GM15510 (cell line): ENCODE measurements at regions not wholly inside any gene's neighbourhood (a gene's known extent, or its start where the extent isn't known, plus 50 kb on each side); places are given as distances from the start of the nearest gene placed in this dataset.

Experiments
- POLR2A ChIP-seq: IDR thresholded peaks from 3 replicates; pipeline ENCODE4 v1.6.1; 2011; ENCODE audit warnings: borderline replicate concordance; ENCODE audit not compliant: insufficient read length; ENCODE audit errors: extremely low read depth

DNA sequence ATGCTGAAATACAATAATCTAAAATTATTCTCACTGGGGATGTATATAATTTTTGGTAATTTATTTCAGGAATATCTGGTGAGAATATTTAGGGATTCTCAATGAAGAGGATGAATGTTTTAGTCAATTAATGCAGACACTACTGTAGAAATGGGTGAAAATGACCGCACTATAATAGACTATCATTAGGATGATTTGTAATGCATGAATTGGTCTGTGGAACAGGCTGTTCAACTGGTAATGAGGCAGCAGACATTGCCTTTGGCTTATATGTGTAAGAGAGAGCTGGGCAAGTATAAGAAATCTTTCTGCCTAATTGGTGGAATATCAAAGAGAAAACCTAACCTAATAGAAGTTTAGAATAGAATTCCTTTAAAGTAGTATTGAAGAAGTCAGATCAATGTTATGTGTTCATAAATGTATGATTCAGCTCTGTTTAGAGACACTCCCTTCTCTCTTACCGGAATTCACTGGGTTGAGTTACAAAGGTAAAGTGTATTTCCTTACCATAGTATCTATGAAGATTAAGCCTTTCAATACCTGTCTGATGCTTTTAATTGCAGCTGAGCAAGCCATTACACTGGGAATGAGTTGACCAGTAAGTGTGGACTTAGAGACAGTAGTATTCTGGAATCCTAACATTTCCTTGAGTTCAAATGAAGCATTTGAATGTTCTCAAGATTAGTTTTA lies 274.5 kb downstream of the S1PR1 start:
- no peak for TF ChIP-seq POLR2A

GRCh38 chr1:101520302-101520701 lies 283.5 kb downstream of the S1PR1 start:
- TF ChIP-seq POLR2A: no peak

DNA sequence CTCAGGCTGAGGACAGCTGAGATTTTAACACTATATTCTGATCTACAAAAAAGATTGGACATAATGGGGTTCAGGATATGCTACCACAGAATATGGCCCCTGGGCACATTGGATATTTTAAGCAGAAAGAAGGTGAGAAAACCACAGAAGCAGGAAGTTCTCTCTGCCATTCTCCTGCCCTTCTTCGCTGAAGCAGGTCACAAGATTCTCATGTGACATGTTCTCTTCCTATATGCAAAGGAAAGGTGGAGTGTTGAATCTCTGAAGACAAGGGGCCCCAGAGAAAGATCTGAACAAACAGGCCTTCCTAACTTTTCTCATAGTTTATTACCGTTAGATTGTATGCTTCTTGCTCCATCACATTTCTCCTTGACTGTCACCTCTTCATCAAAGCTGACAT lies 285.7 kb downstream of the S1PR1 start:
- TF ChIP-seq POLR2A: no peak

DNA sequence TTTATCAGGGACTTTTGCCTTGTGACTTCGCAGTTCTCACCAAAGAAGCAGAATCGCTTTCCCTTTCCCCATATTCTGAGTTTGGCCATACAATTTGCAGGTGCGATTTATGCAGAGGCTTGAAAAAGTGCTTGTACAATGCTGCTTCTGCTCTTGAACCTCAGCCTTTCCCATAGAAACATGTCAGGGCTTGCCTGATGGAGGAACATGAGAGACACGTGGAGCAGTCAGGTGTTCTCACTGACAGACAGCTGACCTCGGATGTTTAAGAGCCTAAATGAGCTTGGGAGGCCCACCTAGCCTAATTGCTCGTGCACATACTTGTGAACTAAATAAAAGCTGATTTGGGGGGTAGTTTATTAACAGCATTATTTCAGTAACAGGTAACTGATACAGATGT lies 290.0 kb downstream of the S1PR1 start:
- TF ChIP-seq POLR2A: no peak

DNA sequence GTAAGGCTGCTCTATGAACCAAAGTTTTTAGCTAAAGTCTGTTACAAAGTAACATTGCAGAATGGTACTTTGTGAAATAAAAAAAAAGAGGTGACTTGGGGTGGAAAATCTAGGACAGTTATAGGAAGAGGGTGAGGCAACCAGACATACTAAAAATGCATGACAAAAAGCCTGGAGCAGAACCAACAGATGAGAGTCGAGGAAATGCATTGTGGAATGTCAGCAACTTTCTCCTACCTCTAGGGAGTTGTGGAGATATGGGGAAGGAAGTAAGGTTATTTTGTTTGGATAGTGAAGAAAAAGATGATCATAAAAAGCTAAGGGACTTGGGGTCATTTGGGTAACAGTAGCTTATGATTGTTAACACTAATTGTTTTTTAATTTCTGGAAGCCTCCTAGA lies 295.6 kb downstream of the S1PR1 start:
- TF ChIP-seq POLR2A: no peak

GRCh38 chr1:101540161-101540560 lies 303.3 kb downstream of the S1PR1 start:
- TF ChIP-seq POLR2A: no peak

DNA sequence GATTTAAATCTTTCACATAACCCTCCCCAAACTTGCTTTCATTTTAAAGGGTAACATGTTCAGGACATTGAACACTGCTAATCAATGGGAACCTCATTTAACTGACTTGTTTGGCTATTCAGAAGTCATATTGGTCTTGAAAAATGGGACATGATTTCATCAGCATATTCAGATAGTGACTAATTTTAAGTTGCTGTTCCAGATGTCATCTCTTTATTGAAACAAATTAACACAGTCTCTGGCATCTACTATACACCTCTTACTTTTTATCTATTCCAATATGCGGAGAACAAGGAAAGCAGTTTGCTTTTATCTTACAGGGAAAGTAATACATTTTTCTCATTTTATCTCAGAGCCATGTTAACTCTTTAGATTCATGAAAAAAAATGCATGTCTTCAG lies 310.1 kb downstream of the S1PR1 start:
- no peak for TF ChIP-seq POLR2A

DNA sequence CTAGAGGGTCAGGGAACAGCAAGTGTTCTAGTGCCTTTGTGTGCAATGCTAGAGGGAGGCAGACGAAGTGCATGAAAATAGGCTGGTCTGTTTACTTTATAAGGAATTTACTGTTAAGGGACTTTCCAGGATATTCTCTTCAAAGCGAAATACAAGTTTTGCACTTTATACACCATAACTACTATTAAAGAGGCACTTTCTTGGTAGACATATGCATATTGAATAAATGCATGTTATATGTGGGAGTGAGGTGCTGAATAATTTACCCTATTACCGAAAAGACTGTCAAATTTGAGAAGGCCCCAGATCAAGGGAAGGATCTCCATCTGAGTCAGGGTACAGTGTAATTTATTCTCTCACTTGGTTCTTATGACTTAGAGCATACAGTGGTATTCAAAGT lies 310.5 kb downstream of the S1PR1 start:
- no peak for TF ChIP-seq POLR2A

DNA sequence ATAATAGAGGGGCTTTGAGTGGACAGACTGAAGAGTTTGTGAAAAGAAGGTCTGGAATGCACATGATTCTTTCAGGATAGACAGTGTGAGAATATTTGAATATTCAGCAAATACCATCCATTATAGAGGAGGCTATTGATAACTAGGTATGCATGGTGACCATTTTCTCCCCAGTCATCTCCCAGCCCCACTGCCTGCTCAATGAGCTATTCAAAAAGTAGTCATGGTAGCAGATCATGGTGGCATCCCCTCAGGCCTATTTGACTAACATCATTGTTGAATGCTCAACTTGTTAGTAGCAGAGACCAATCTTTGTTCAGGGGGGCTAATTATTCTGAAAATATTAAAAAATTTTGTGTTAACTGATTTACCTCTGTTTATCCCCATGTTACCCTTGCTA lies 311.6 kb downstream of the S1PR1 start:
- no peak for TF ChIP-seq POLR2A

DNA sequence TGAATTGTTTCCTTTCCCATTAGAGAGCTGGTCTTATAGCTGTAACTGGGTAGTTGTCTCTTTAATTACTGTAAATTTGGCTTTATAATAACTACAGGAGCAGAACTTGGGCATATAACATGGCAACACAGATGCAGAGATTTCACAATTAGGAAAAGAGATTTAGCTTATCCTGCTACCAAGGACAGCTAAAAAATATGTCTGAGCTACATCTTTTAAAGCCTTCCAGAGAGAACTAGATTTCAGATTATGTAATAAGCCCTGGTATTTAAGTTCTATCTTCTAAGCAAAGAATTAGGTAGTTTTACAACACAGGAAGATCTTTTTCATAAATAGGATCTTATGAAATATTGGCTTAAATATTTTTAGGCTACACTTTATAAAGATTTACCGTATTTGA lies 313.8 kb downstream of the S1PR1 start:
- TF ChIP-seq POLR2A: no peak

- no peak for TF ChIP-seq POLR2A
Observed at GRCh38 chr1:101566883-101567538, 330.2 kb downstream of the S1PR1 start.

DNA sequence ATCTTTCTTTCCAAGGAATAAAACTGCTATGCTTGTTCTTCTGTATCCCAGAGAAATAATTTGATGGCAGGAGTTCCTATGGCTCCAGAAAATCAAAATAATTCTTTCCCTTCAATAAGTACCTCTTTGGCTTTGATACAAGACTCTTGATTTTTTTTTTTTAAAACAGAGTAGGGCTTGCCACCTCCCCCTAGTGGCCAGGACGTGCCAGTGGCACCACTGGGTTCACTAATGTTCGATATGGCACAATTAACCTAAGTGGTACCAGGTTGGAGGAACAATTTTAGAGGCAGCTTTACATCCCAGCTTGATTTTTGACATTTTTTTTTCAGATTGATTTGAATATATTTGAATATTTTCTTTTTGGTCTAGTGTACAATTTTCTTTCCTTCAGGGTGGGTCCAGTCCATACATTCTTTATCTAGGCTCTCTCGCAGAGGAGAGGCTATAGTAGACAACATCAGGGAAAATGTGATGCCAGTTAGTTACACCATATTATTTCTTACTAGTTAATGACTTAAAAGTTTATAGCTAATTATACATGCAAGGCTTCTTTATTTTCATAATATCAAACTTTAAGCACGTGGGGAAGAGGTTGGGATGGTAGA lies 330.9 kb downstream of the S1PR1 start:
- TF ChIP-seq POLR2A: no peak

DNA sequence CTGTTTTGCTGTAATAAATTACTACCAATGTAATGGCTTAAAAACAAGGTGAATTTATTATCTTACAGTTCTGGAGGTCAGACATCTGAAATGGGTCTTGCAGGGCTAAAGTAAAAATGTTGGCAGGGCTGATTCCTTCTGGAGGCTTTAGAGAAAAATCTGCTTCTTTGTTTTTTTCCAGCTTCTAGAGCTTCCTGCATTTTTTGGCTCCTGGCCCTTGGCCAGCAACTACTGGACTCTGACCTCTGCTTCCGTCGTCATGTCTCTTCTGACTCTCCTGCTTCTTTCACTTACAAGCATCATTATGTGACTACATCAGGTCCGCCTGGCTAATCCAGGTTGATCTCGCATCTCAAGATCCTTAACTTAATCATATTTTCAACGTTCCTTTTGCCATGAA lies 350.9 kb downstream of the S1PR1 start:
- TF ChIP-seq POLR2A: no peak

DNA sequence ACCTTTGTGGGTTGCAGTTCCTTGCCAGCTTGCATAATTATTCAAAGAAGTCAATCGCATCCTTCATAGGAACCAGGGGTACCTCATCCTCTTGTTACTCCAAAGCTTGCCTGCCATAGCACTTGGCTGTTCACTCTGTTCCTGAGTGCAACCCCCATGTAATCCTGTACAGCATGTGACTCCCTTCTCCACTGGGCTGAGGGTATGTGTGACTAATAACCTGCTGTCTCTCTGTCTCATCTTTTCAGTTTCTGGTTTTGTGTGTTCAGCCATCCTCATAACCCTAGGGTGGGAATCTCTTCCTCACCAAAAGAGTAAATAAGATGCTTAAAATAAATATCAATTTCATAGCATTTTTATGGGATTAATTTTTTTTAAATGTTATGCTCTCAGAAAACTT lies 351.9 kb downstream of the S1PR1 start:
- no peak for TF ChIP-seq POLR2A

GRCh38 chr1:101592845-101593244 lies 356.0 kb downstream of the S1PR1 start:
- no peak for TF ChIP-seq POLR2A

DNA sequence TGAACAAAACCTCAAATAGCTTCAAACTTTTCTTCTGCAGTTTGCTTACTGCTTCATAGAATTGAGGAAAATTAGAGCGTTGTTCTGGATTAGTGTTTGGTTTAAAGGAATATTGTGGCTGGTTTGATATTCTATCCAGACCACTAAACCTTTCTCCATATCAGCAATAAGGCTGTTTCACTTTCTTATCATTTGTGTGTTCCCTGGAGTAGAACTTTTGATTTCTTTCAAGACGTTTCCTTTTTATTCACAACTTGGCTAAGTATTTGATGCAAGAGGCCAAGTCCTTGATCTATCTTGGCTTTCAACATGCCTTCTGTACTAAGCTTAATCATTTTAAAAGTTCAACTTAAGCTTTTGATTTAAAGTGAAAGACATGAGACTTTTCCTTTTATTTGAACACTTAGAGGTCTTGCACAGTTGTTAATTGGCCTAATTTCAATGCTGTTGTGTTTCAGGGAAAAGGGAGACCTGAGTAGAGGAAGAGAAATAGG lies 359.1 kb downstream of the S1PR1 start:
- no peak for TF ChIP-seq POLR2A
